Activated CD8-positive, alpha-beta memory T cell treated with anti-CD3 and anti-CD28 coated beads for 36 hours (primary cell): ENCODE measurements at regions not wholly inside any gene's neighbourhood (a gene's known extent, or its start where the extent isn't known, plus 50 kb on each side); places are given as distances from the start of the nearest gene placed in this dataset.
"Not testable (repeated sequence)": the region's sequence is repeated elsewhere in the genome, so short reads cannot be mapped to it uniquely, and the experiment has no call there.

Experiments used
- CTCF ChIA-PET: fragments of 350-600 bp; sonication (Branson Sonifier 250); formaldehyde crosslinking; loops from one replicate; lab custom pipeline; 2021; ENCODE audit warnings: antibody characterized with exemption; lab: Charles Lee
- POLR2A ChIA-PET: fragments of 350-600 bp; sonication (Branson Sonifier 250); formaldehyde crosslinking; loops from one replicate; lab custom pipeline; 2021; ENCODE audit warnings: antibody characterized with exemption; lab: Charles Lee

GRCh38 chr17:22383772-22384460 is 691.6 kb downstream of the KCNJ18 start:
- CTCF ChIA-PET: not testable (repeated sequence)

GRCh38 chr17:22384461-22384800 is 692.1 kb downstream of the KCNJ18 start:
- CTCF ChIA-PET, POLR2A ChIA-PET: not testable (repeated sequence)

More at GRCh38 chr17:22383772-22384460, 691.6 kb downstream of the KCNJ18 start:
- POLR2A ChIA-PET: not testable (repeated sequence)

GRCh38 chr17:22398446-22398845 is 706.1 kb downstream of the KCNJ18 start:
- POLR2A ChIA-PET, CTCF ChIA-PET: not testable (repeated sequence)

DNA sequence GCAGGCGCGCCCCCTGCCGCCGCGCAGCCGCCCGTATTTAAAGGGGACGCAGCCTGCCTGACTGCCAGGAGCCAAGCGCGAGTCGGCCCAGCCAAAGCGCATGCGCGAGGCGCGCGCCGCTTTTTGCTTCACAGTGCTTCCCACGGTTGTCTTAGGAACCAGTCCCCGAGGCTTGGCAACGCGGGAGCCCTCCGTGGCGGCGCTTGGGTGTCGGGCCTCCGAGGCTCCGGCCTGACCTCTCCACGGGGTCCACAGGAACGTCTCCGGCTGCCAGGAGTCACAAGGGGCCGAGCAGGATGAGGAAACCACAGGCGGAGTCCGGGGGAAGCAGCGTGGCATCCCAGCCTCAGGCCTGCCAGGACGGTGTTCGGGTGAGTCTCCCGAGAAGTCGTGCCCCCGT is 706.7 kb downstream of the KCNJ18 start:
- CTCF ChIA-PET, POLR2A ChIA-PET: not testable (repeated sequence)

GRCh38 chr17:22405080-22405479 is 712.8 kb downstream of the KCNJ18 start:
- POLR2A ChIA-PET, CTCF ChIA-PET: not testable (repeated sequence)

- POLR2A ChIA-PET: no interaction called here
- CTCF ChIA-PET: no interaction called here
Measured at GRCh38 chr17:22409160-22409751, 716.9 kb downstream of the KCNJ18 start.

- POLR2A ChIA-PET: no interaction called here
Measured at GRCh38 chr17:22410136-22410535, 717.8 kb downstream of the KCNJ18 start.

DNA sequence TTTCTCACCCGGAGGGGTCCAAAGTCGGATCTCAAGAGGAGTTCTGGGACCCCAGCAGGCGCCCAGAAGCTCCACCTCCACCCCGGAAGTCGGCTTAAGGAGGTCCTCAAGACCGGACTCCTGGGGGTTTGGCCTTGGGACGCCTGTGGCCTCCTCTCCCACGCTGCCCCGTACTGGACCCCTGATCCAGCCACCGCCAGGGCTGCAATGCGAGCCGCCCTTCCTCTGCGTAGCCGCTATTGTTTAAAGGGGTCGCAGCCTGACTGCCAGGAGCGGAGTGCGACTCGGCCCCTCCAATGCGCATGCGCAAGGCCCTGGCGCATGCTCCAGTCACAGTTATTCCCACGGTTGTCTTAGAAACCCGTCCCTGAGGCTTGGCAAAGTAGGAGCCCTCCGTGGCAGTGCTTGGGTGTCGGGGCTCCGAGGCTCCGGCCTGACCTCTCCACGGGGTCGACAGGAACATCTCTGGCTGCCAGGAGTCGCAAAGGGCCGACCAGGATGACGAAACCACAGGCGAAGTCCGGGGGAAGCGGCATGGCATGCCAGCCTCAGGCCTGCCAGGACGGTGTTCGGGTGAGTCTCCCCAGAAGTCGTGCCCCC is 719.0 kb downstream of the KCNJ18 start:
- ChIA-PET CTCF (no interaction called here), POLR2A (no interaction called here)

More at GRCh38 chr17:22410136-22410535, 717.8 kb downstream of the KCNJ18 start:
- CTCF ChIA-PET: no interaction called here

DNA sequence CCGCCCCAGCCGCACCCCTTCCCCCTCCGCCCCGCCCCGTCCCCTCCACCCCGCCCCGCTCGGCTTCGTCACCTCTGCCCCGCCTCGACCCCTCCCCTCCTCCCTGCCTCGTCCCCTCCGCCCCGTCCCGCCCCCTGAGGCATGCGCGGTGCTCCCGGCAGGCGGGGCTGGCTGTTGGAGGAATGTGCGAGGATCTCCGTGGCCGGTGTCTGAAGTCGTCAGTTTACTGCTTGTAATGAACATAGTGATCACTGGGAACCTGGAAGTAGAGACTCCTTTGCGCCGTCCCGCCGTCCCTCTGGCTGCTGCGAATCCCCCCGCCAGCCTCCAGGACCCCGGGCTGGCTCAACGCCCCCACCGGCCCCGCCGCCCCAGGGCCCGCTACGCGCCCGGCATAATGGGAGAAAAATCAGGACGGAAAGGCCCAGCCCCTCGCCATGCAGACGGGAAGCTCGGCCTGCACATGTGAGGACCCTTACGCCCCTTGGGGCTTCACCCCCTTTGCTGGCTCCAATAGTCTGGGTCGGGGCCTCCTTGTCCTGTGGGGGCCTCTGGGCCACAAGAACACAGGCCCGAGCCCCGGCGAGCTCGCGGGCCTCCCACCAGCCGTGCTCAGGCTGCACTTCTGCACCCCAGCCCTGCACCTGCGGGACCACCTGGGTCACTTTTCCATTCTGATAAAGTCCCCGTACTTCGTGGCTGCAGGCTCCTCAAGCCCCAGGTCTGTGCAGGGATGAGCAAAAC is 743.1 kb downstream of the KCNJ18 start:
- ChIA-PET POLR2A (no interaction called here), CTCF (no interaction called here)

- POLR2A ChIA-PET: no interaction called here
- CTCF ChIA-PET: no interaction called here
Measured at GRCh38 chr17:22441776-22442175, 749.5 kb downstream of the KCNJ18 start.

- ChIA-PET CTCF (no interaction called here), POLR2A (no interaction called here)
Measured at GRCh38 chr17:22443061-22443460, 750.7 kb downstream of the KCNJ18 start.

DNA sequence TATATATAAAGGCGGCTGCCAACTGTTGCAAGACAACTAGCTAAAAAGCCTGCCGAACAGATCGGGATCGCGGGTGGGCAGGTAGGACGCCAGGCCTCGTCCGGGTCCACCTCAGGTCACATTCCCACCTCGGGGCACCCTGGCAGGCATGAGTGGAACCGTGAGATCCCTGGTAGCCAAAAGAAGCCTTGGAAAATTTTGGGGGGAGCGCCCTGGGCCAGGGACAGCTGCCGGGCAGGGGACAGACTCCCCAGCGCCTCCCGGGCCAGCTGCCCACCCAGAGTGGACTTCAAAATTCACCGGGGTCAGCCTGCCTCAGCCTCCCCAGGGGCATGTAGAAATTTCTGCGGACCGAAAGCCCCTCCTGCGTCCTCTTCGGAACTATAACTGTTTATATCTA is 760.9 kb downstream of the KCNJ18 start:
- CTCF ChIA-PET: no interaction called here
- POLR2A ChIA-PET: no interaction called here

- CTCF ChIA-PET: no interaction called here
- POLR2A ChIA-PET: no interaction called here
Measured at GRCh38 chr17:22454070-22454999, 762.0 kb downstream of the KCNJ18 start.

DNA sequence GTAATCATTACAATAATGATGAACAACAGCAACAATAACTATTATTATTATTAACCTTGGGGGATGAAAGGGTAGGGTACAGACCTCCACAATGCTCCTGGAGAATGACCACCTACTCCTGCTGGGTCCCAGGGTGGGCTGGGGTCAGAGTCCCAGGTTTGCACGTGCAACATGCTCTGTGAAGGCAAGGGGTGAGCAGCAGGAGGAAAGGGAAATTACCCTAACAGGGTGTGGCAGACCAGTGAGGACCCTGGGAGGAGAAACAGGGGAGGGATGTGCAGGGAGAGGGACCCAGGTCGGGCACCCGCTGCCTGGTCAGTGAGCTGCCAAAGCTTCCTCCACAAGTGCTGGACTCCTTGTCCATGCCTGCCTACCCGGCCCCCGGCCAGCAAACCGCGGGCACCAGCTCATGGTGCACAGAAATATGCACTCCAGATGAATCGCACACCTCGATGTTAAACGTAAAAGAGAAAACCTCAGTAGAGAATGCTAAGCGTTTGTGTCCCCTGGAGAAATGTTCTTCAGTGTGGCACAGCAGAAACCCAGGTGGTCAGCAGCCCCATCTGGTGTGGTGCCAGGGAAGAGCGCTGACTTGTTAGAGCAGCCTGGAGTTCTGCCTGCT is 767.1 kb downstream of the KCNJ18 start:
- ChIA-PET CTCF (no interaction called here), POLR2A (no interaction called here)

GRCh38 chr17:22459953-22460350 is 767.6 kb downstream of the KCNJ18 start:
- ChIA-PET CTCF (no interaction called here), POLR2A (no interaction called here)

GRCh38 chr17:22460461-22461063 is 768.2 kb downstream of the KCNJ18 start:
- CTCF ChIA-PET: no interaction called here
- POLR2A ChIA-PET: no interaction called here

DNA sequence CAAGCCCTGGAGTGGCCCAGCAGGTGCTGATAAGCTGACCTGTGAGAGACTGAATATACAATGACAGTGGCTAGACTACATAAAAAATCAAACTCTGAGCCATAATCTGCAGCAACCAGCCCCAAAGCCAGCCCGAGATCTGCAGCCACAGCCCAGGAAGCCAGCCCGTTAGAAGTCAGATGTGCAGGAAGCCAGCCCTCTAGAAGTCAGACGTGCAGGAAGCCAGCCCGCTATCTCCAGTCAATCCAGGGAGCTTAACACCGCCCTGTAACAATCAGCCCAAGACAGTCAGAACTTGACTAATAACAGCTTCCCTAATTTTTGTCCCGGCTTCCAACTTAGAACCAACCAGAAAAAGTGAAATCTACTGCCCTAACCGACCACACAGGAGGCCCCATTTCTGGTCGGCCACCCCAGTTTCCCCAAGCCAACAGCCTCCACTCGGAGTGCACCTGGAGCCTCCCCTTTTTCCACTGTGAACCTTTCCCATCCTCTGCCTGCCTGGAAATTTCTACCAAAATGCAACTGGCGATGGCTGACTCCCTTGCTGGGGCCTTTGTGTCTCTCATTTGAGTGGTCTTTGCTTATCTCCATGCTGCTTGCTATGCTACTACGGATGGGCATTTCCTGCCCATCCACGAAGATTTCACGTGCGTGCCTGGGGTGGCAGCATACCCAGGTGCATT is 769.3 kb downstream of the KCNJ18 start:
- POLR2A ChIA-PET: no interaction called here
- CTCF ChIA-PET: no interaction called here

GRCh38 chr17:22462461-22462860 is 770.1 kb downstream of the KCNJ18 start:
- POLR2A ChIA-PET: no interaction called here
- CTCF ChIA-PET: no interaction called here
